Lung (tissue), 11 donors: ENCODE measurements at regions not wholly inside any gene's neighbourhood (a gene's known extent, or its start where the extent isn't known, plus 50 kb on each side); places are given as distances from the start of the nearest gene placed in this dataset.

Experiments
- ATAC-seq: fragments of 200-7000 bp; cut with Tn5 transposase; one replicate; pipeline ENCODE4 v1.9.1; 2020; ENCODE audit warnings: moderate number of reproducible peaks; ENCODE audit not compliant: insufficient read depth, low FRiP score
- DNase-seq, 3 donors: peaks; one replicate each; pipeline ENCODE4 v3.0.0-alpha.2; 2013 to 2017
- H3K27ac ChIP-seq, 2 donors: one replicate each; pipeline ENCODE4 v1.5.1; 2013; ENCODE audit warnings: mild to moderate bottlenecking in 2 of 2, moderate library complexity in 2 of 2, control low read depth in 1 of 2, inconsistent platforms in 1 of 2, low read depth in 1 of 2, low read length in 1 of 2
- H3K27me3 ChIP-seq, 3 donors: one replicate each; pipeline ENCODE4 v1.5.1; 2013; ENCODE audit warnings: low read length in 2 of 3; ENCODE audit not compliant: control insufficient read depth in 3 of 3, insufficient read depth in 3 of 3
- H3K36me3 ChIP-seq, 4 donors: one replicate each; pipeline ENCODE4 v1.5.1; 2013; ENCODE audit warnings: low read length in 4 of 4, mild to moderate bottlenecking in 1 of 4, moderate library complexity in 1 of 4; ENCODE audit not compliant: control insufficient read depth in 4 of 4, insufficient read depth in 4 of 4
- H3K4me1 ChIP-seq, 5 donors: one replicate each; pipeline ENCODE4 v1.5.1; 2013; ENCODE audit warnings: low read length in 5 of 5, mild to moderate bottlenecking in 2 of 5, moderate library complexity in 1 of 5; ENCODE audit not compliant: control insufficient read depth in 5 of 5, insufficient read depth in 5 of 5
- H3K4me3 ChIP-seq: one replicate; pipeline ENCODE4 v1.5.1; 2013; ENCODE audit warnings: mild to moderate bottlenecking, control low read depth, moderate library complexity
- H3K9ac ChIP-seq, 2 donors: one replicate each; pipeline ENCODE4 v1.5.1; 2013; ENCODE audit warnings: low read length in 2 of 2, control low read depth in 1 of 2; ENCODE audit not compliant: insufficient read depth in 1 of 2
- H3K9me3 ChIP-seq, 4 donors: one replicate each; pipeline ENCODE4 v1.5.1; 2013; ENCODE audit warnings: low read length in 3 of 4, mild to moderate bottlenecking in 1 of 4, moderate library complexity in 1 of 4; ENCODE audit not compliant: control insufficient read depth in 4 of 4, insufficient read depth in 3 of 4
- WGBS, 2 donors: extraction: QIAGEN DNeasy Blood & Tissue Kit; methylation state at CpG; one replicate each; pipeline ENCODE4 v1.1.7; 2013; 5-methylcytosine and 5-hydroxymethylcytosine counted together
- TF ChIP-seq, protein P1 (sequence below): IDR thresholded peaks from 2 replicates; pipeline ENCODE4 v1.5.1; 2012; ENCODE audit warnings: mild to moderate bottlenecking; ENCODE audit errors: control extremely low read depth, extremely low read depth
- donor health status: control.
- donor health status: control.
- donor health status: Bipolar disorder and iron deficiency.
- donor health status: healthy.
- donor health status: DM: yes; HTN: yes; CAD: no.

DNA sequence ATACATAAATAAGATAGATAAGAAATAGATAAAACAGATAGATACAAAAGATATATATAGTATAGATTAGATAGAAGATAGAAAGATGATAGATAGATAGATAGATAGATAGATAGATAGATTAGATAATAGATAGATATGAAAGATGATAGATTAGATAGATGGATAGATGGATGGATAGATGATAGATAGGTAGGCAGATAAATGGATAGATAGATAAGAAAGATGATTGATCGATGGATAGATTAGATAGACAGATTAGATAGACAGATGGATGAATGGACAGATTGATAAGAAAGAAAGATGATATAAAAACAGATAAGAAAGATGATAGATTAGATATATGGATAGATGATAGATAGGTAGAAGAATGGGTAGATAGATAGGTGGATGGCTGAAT, 90.3 kb downstream of the SMIM20 start:
- Histone ChIP-seq H3K4me3 (no peak overlapping the region), H3K9me3 (peaks cover 0 to 6% (median 1%) of the 10 kb centered on the region in 4 donors), H3K27me3 (no peaks in the 10 kb centered on the region), H3K9ac (no peak overlapping the region), H3K27ac (no peak overlapping the region), H3K36me3 (no peaks in the 10 kb centered on the region), H3K4me1 (no peaks in the 10 kb centered on the region)
- no peak for DNase-seq
- TF ChIP-seq, protein P1, sequence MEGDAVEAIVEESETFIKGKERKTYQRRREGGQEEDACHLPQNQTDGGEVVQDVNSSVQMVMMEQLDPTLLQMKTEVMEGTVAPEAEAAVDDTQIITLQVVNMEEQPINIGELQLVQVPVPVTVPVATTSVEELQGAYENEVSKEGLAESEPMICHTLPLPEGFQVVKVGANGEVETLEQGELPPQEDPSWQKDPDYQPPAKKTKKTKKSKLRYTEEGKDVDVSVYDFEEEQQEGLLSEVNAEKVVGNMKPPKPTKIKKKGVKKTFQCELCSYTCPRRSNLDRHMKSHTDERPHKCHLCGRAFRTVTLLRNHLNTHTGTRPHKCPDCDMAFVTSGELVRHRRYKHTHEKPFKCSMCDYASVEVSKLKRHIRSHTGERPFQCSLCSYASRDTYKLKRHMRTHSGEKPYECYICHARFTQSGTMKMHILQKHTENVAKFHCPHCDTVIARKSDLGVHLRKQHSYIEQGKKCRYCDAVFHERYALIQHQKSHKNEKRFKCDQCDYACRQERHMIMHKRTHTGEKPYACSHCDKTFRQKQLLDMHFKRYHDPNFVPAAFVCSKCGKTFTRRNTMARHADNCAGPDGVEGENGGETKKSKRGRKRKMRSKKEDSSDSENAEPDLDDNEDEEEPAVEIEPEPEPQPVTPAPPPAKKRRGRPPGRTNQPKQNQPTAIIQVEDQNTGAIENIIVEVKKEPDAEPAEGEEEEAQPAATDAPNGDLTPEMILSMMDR: no peak
- no peak for ATAC-seq
- WGBS, 2 donors: 91 to 96% methylated on average over 1 of the region's 1 CpG

- no peaks in the 10 kb centered on the region for H3K27me3 ChIP-seq
- DNase-seq (no peak), ATAC-seq (no peak)
- H3K36me3 ChIP-seq: no peaks in the 10 kb centered on the region
- no peak overlapping the region for H3K27ac ChIP-seq
- H3K4me1 ChIP-seq: no peaks in the 10 kb centered on the region
- WGBS, 2 donors: 71 to 78% methylated on average over 4 of the region's 4 CpGs
- peaks cover 0 to 6% (median 1%) of the 10 kb centered on the region in 4 donors for H3K9me3 ChIP-seq
- H3K4me3 ChIP-seq: no peak overlapping the region
- no peak overlapping the region for H3K9ac ChIP-seq
- TF ChIP-seq, protein P1: no peak
Measured at GRCh38 chr4:26005764-26006163, 91.7 kb downstream of the SMIM20 start.

DNA sequence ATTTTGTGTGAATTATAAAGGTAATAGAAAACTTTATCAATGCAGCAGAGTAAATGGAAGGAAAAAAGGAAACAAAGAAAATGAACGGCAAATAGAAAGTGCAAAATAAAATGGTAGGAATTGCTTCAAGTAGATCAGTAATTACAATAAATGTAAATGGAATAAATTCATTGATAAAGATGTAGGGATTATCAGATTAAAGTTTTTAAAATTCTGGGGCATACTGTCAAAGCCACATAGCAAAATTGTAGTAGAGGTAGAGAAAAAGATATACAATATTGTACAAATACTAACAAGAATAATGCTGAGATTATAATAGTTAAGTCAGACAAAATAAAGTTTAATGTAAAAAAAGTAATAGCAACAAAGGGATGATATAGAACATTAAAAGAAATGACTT, 94.7 kb downstream of the SMIM20 start:
- Histone ChIP-seq H3K27ac (no peak overlapping the region), H3K36me3 (no peaks in the 10 kb centered on the region), H3K9me3 (peaks cover 0 to 6% (median 0%) of the 10 kb centered on the region in 4 donors), H3K4me3 (no peak overlapping the region), H3K4me1 (no peaks in the 10 kb centered on the region), H3K9ac (no peak overlapping the region), H3K27me3 (no peaks in the 10 kb centered on the region)
- 0 to 1% methylated on average over 1 of the region's 1 CpG for WGBS, 2 donors
- no peak for ATAC-seq
- TF ChIP-seq, protein P1: no peak
- no peak for DNase-seq

GRCh38 chr4:26009502-26009901, 95.5 kb downstream of the SMIM20 start:
- H3K36me3 ChIP-seq: no peaks in the 10 kb centered on the region
- peaks cover 0 to 6% (median 0%) of the 10 kb centered on the region in 4 donors for H3K9me3 ChIP-seq
- ATAC-seq (no peak), DNase-seq (no peak)
- H3K27me3 ChIP-seq: no peaks in the 10 kb centered on the region
- TF ChIP-seq, protein P1: no peak
- no peak overlapping the region for H3K9ac ChIP-seq
- 81 to 91% methylated on average over 3 of the region's 3 CpGs for WGBS, 2 donors
- H3K4me3 ChIP-seq: no peak overlapping the region
- no peaks in the 10 kb centered on the region for H3K4me1 ChIP-seq
- no peak overlapping the region for H3K27ac ChIP-seq
